Activated T-helper 17 cell treated with anti-CD3 and anti-CD28 coated beads, Interleukin-2, amount 50 U/mL, for 72 hours (primary cell): ENCODE measurements at regions not wholly inside any gene's neighbourhood (a gene's known extent, or its start where the extent isn't known, plus 50 kb on each side); places are given as distances from the start of the nearest gene placed in this dataset.

Source experiments
- ATAC-seq: fragments of 150-1000 bp; cut with Tn5 transposase; replicated peaks from 2 replicates; pipeline ENCODE4 v1.10.0; 2021; ENCODE audit warnings: mild to moderate bottlenecking, moderate library complexity
- H3K27ac Mint-ChIP-seq: one replicate; pipeline ENCODE4 v1.8.0; 2022; ENCODE audit warnings: mixed read lengths
- H3K27me3 Mint-ChIP-seq: one replicate; pipeline ENCODE4 v1.8.0; 2022; ENCODE audit warnings: mixed read lengths
- H3K36me3 Mint-ChIP-seq: one replicate; pipeline ENCODE4 v1.8.0; 2022; ENCODE audit warnings: low read depth, mild to moderate bottlenecking, mixed read lengths
- H3K4me1 Mint-ChIP-seq: one replicate; pipeline ENCODE4 v1.8.0; 2022; ENCODE audit warnings: mixed read lengths
- H3K4me3 Mint-ChIP-seq: one replicate; pipeline ENCODE4 v1.8.0; 2022; ENCODE audit warnings: mild to moderate bottlenecking, mixed read lengths
- H3K9me3 Mint-ChIP-seq: one replicate; pipeline ENCODE4 v1.8.0; 2022; ENCODE audit warnings: mixed read lengths

GRCh38 chr3:35565048-35565447, 74.3 kb upstream of the ARPP21 start:
- ATAC-seq = no peak
- Mint-ChIP-seq H3K4me3 (no peak overlapping the region), H3K4me1 (no peaks in the 10 kb centered on the region), H3K9me3 (peaks cover 5% of the 10 kb centered on the region), H3K27ac (no peak overlapping the region), H3K27me3 (no peaks in the 10 kb centered on the region), H3K36me3 (no peaks in the 10 kb centered on the region)
